Glutamatergic neuron (in vitro differentiated cells): ENCODE measurements at regions not wholly inside any gene's neighbourhood (a gene's known extent, or its start where the extent isn't known, plus 50 kb on each side); places are given as distances from the start of the nearest gene placed in this dataset.
"Not testable (repeated sequence)": the region's sequence is repeated elsewhere in the genome, so short reads cannot be mapped to it uniquely, and the experiment has no call there.

Experiments
- DNase-seq: peaks from one replicate; pipeline ENCODE4 v3.0.0; 2022
- H3K27ac Mint-ChIP-seq: one replicate; pipeline ENCODE4 v1.8.0; 2020; ENCODE audit warnings: mild to moderate bottlenecking, mixed read lengths, inconsistent platforms; ENCODE audit not compliant: unreplicated experiment
- H3K27me3 Mint-ChIP-seq: one replicate; pipeline ENCODE4 v1.8.0; 2020; ENCODE audit warnings: mild to moderate bottlenecking, moderate library complexity, mixed read lengths, inconsistent platforms; ENCODE audit not compliant: unreplicated experiment
- H3K36me3 Mint-ChIP-seq: one replicate; pipeline ENCODE4 v1.8.0; 2020; ENCODE audit warnings: mild to moderate bottlenecking, mixed read lengths, inconsistent platforms; ENCODE audit not compliant: unreplicated experiment
- H3K4me1 Mint-ChIP-seq: one replicate; pipeline ENCODE4 v1.8.0; 2020; ENCODE audit warnings: mild to moderate bottlenecking, low read depth, mixed read lengths, inconsistent platforms; ENCODE audit not compliant: unreplicated experiment
- H3K4me3 Mint-ChIP-seq: one replicate; pipeline ENCODE4 v1.8.0; 2020; ENCODE audit warnings: mild to moderate bottlenecking, mixed read lengths, inconsistent platforms; ENCODE audit not compliant: unreplicated experiment
- H3K9me3 Mint-ChIP-seq: one replicate; pipeline ENCODE4 v1.8.0; 2020; ENCODE audit warnings: mild to moderate bottlenecking, moderate library complexity, mixed read lengths, inconsistent platforms; ENCODE audit not compliant: unreplicated experiment
- CTCF ChIP-seq: fragments of 200-600 bp; sonication (generic); IDR thresholded peaks from one replicate; pipeline ENCODE4 v1.5.0; 2021; ENCODE audit not compliant: partially characterized antibody, unreplicated experiment

GRCh38 chr5:82465235-82465634 lies 187.1 kb upstream of the RPS23 start:
- no peak overlapping the region for H3K4me3 Mint-ChIP-seq
- no peak for TF ChIP-seq CTCF
- peaks cover 3% of the 10 kb centered on the region for H3K27me3 Mint-ChIP-seq
- H3K9me3 Mint-ChIP-seq: no peaks in the 10 kb centered on the region
- peaks cover 5% of the 10 kb centered on the region for H3K36me3 Mint-ChIP-seq
- H3K27ac Mint-ChIP-seq: no peak overlapping the region
- H3K4me1 Mint-ChIP-seq: no peaks in the 10 kb centered on the region
- no peak for DNase-seq

GRCh38 chr5:82459626-82460025 lies 181.5 kb upstream of the RPS23 start:
- H3K4me1 Mint-ChIP-seq: no peaks in the 10 kb centered on the region
- peaks cover 3% of the 10 kb centered on the region for H3K27me3 Mint-ChIP-seq
- peaks cover 9% of the 10 kb centered on the region for H3K36me3 Mint-ChIP-seq
- no peaks in the 10 kb centered on the region for H3K9me3 Mint-ChIP-seq
- TF ChIP-seq CTCF: no peak
- DNase-seq: no peak
- no peak overlapping the region for H3K4me3 Mint-ChIP-seq
- no peak overlapping the region for H3K27ac Mint-ChIP-seq

GRCh38 chr5:82455317-82455716 lies 177.2 kb upstream of the RPS23 start:
- not testable (repeated sequence) for DNase-seq, H3K36me3 Mint-ChIP-seq, H3K27me3 Mint-ChIP-seq, H3K27ac Mint-ChIP-seq, H3K4me1 Mint-ChIP-seq, H3K4me3 Mint-ChIP-seq, H3K9me3 Mint-ChIP-seq

- Mint-ChIP-seq H3K9me3 (peaks cover 1% of the 10 kb centered on the region), H3K4me3 (no peak overlapping the region), H3K4me1 (peaks cover 11% of the 10 kb centered on the region), H3K27ac (no peak overlapping the region), H3K36me3 (no peaks in the 10 kb centered on the region), H3K27me3 (peaks cover 3% of the 10 kb centered on the region)
- DNase-seq: no peak
- no peak for TF ChIP-seq CTCF
Measured at GRCh38 chr5:82448374-82448773, 170.2 kb upstream of the RPS23 start.

- Mint-ChIP-seq H3K9me3 (peaks cover 1% of the 10 kb centered on the region), H3K4me1 (peaks cover 11% of the 10 kb centered on the region), H3K36me3 (no peaks in the 10 kb centered on the region), H3K27ac (no peak overlapping the region), H3K27me3 (peaks cover 3% of the 10 kb centered on the region), H3K4me3 (no peak overlapping the region)
- DNase-seq: no peak
- TF ChIP-seq CTCF: no peak
Measured at GRCh38 chr5:82447913-82448312, 169.8 kb upstream of the RPS23 start.

GRCh38 chr5:82446809-82447208 lies 168.7 kb upstream of the RPS23 start:
- DNase-seq: no peak
- no peaks in the 10 kb centered on the region for H3K36me3 Mint-ChIP-seq
- peaks cover 3% of the 10 kb centered on the region for H3K27me3 Mint-ChIP-seq
- no peak for TF ChIP-seq CTCF
- peaks cover 11% of the 10 kb centered on the region for H3K4me1 Mint-ChIP-seq
- H3K9me3 Mint-ChIP-seq: no peaks in the 10 kb centered on the region
- H3K27ac Mint-ChIP-seq: no peak overlapping the region
- no peak overlapping the region for H3K4me3 Mint-ChIP-seq
